Epithelial cell of esophagus (primary cell): ENCODE measurements at regions not wholly inside any gene's neighbourhood (a gene's known extent, or its start where the extent isn't known, plus 50 kb on each side); places are given as distances from the start of the nearest gene placed in this dataset.

ENCODE experiments used
- DNase-seq: peaks from one replicate; pipeline ENCODE4 v3.0.0; 2010; ENCODE audit warnings: low read depth
- H3K4me3 ChIP-seq: 2 replicates; pipeline ENCODE4 v1.5.1; 2011; ENCODE audit warnings: mild to moderate bottlenecking, low read length, control low read depth
- TF ChIP-seq, protein P1 (sequence below): IDR thresholded peaks from 2 replicates; pipeline ENCODE4 v1.5.1; 2011; ENCODE audit warnings: low read depth, mild to moderate bottlenecking, low read length, control low read depth, inconsistent platforms; ENCODE audit not compliant: insufficient read depth; ENCODE audit errors: missing control alignments

DNA sequence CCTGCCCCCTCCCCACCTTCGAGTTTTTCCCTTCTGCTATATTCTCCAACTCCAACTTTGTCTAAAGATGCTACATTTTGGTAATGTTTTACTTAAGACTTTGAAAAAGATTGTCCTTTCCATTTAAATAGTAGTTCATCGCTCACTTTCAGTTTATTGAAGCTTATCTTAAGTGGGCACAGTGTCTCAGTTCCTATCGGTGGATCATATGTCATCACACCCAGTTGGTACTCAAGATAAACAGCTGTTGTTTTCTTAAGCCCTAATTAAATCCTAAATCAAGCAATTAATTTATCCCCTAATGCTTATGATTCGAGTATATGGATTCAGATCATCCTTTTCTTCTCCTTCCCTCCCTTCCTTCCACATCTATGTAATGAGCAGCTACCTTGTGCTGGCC, 210.7 kb downstream of the TLE3 start:
- H3K4me3 ChIP-seq, result no peak overlapping the region
- TF ChIP-seq, protein P1, sequence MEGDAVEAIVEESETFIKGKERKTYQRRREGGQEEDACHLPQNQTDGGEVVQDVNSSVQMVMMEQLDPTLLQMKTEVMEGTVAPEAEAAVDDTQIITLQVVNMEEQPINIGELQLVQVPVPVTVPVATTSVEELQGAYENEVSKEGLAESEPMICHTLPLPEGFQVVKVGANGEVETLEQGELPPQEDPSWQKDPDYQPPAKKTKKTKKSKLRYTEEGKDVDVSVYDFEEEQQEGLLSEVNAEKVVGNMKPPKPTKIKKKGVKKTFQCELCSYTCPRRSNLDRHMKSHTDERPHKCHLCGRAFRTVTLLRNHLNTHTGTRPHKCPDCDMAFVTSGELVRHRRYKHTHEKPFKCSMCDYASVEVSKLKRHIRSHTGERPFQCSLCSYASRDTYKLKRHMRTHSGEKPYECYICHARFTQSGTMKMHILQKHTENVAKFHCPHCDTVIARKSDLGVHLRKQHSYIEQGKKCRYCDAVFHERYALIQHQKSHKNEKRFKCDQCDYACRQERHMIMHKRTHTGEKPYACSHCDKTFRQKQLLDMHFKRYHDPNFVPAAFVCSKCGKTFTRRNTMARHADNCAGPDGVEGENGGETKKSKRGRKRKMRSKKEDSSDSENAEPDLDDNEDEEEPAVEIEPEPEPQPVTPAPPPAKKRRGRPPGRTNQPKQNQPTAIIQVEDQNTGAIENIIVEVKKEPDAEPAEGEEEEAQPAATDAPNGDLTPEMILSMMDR, result no peak
- DNase-seq, result no peak

DNA sequence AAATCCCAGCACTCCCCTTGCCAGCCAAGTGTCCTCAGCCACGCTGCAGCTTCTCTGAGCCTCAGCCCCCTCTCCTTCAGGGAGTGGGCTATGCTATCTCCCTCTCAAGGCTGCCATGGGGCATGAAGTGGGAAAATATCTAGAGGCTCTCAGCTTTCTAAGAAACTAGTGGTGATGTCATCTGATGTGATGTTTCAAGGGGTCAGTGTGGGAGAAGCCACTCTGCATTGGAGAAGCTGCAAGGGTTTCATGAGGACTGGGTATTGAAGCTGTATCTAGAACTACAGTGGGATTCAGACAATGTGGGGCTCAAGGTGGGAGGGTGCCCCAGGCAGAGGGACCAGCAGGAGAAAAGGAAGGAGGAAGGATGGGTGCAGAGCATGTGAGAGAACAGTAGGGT, 210.2 kb downstream of the TLE3 start:
- no peak for DNase-seq
- H3K4me3 ChIP-seq, result no peak overlapping the region
- TF ChIP-seq, protein P1, result no peak

DNA sequence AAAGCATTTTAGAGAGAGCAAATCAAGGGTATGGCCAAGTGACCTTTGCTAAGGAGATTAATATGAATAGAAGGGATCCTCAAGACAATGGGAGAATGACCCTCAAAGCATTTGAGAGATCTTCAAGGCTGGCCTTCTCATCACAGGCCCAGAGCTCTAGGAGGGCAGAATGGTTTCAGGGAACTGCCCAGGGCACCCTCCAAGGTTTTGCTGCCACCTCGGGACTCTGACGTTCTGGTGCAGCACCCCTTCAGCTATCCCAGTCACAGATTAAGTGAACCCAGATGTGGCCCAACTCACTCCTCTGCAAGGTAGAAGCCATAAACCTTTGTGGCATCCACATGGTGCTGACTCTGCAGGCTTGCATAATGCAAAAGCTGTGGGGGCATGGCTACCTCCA, 209.3 kb downstream of the TLE3 start:
- no peak for DNase-seq
- H3K4me3 ChIP-seq, result no peak overlapping the region
- TF ChIP-seq, protein P1, result no peak

DNA sequence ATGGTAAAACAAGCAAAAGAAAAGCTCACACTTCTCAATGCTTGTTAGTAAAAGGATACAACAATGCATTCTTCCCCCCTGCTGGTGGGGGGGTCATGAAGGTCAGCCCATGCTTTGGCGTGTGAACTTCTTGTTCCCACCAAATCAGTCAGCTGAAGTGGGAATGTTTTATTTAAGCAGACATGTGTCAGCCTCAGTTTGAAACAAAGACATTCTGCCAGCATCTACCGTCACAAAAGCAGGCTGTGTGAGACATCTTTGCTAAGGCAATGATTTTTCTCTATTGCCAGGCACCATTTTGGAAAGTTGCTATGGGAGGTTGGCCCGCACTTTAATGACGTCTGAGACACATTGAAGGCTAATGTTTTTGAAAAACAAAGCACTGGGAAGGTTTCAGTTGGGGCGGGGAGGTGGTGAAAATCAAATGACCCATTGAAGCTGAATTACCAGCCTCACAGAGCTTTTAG, 206.6 kb downstream of the TLE3 start:
- TF ChIP-seq, protein P1, result no peak
- DNase-seq, result no peak
- H3K4me3 ChIP-seq, result no peak overlapping the region

DNA sequence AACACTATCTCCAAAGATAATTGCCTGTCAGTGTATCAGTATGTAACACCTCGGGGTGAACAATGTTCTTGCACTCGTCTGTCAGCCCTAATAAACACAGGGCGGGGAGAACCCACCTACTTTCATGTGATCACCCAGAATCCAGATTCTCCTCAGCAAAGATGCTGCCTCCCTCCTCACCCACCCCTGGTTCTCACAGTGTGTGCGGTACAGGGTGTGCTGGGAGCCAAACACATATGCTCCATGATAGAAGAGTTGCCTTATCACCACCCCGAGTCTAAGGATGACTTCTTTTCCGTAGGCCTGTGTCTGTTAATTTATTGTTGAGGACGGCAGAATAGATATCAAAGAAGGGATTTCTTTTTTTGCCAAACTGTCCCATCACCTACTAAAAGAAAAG, 206.1 kb downstream of the TLE3 start:
- TF ChIP-seq, protein P1, result no peak
- no peak overlapping the region for H3K4me3 ChIP-seq
- DNase-seq, result no peak

- no peak for DNase-seq
- TF ChIP-seq, protein P1, result no peak
- H3K4me3 ChIP-seq, result no peak overlapping the region
Observed at GRCh38 chr15:69892351-69892750, 205.4 kb downstream of the TLE3 start.

DNA sequence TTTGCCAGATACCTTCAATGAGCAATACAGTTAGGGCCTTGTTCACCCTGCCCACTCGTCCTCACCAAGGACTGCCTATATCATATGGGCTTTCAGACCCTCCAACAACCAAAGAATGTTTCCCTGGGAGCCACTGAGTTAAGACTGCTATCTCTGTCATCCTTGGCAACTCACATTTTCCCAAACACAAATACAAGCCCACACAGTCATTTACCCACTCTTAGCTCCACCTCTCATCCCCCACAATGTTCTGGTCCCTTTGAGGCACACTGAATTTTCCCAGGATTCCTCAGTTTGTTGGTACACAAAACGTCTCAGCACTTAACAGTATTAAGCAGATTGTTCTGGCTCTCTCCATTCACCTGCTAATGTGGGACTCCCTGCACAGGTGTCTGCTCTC, 204.6 kb downstream of the TLE3 start:
- no peak for DNase-seq
- TF ChIP-seq, protein P1, result no peak

More for the DNA sequence above, 204.6 kb downstream of the TLE3 start:
- no peak overlapping the region for H3K4me3 ChIP-seq
